EL (cell line): ENCODE measurements at regions not wholly inside any gene's neighbourhood (a gene's known extent, or its start where the extent isn't known, plus 50 kb on each side); places are given as distances from the start of the nearest gene placed in this dataset.

Source experiments
- DNase-seq: peaks from one replicate; pipeline ENCODE4 v3.0.0-alpha.2; 2016

- DNase-seq = no peak
Observed at GRCh38 chr15:70210076-70210475, 112.4 kb upstream of the TLE3 start.

GRCh38 chr15:70209499-70209898 is 111.8 kb upstream of the TLE3 start:
- no peak for DNase-seq

- no peak for DNase-seq
Observed at GRCh38 chr15:70208332-70208731, 110.6 kb upstream of the TLE3 start.

GRCh38 chr15:70206668-70207067 is 109.0 kb upstream of the TLE3 start:
- no peak for DNase-seq

- DNase-seq = no peak
Observed at GRCh38 chr15:70204652-70205051, 106.9 kb upstream of the TLE3 start.

- no peak for DNase-seq
Observed at GRCh38 chr15:70203981-70204560, 106.4 kb upstream of the TLE3 start.

GRCh38 chr15:70202756-70203155 is 105.0 kb upstream of the TLE3 start:
- DNase-seq = no peak

GRCh38 chr15:70201425-70201775 is 103.7 kb upstream of the TLE3 start:
- no peak for DNase-seq

- DNase-seq = no peak
Observed at GRCh38 chr15:70200511-70201424, 103.1 kb upstream of the TLE3 start.

GRCh38 chr15:70199540-70200410 is 102.1 kb upstream of the TLE3 start:
- DNase-seq = no peak

GRCh38 chr15:70199124-70199482 is 101.4 kb upstream of the TLE3 start:
- no peak for DNase-seq

GRCh38 chr15:70198441-70199123 is 100.9 kb upstream of the TLE3 start:
- no peak for DNase-seq

GRCh38 chr15:70197945-70198361 is 100.2 kb upstream of the TLE3 start:
- no peak for DNase-seq

GRCh38 chr15:70197318-70197944 is 99.7 kb upstream of the TLE3 start:
- DNase-seq = no peak

- DNase-seq = peak; percentile 44
Observed at GRCh38 chr15:70196372-70197316, 98.9 kb upstream of the TLE3 start.

- DNase-seq = peak; percentile 83
Observed at GRCh38 chr15:70195587-70196305, 98.0 kb upstream of the TLE3 start.

GRCh38 chr15:70195171-70195570 is 97.5 kb upstream of the TLE3 start:
- no peak for DNase-seq

GRCh38 chr15:70194266-70194665 is 96.5 kb upstream of the TLE3 start:
- DNase-seq = no peak

- DNase-seq = no peak
Observed at GRCh38 chr15:70193734-70194133, 96.0 kb upstream of the TLE3 start.

GRCh38 chr15:70192490-70192889 is 94.8 kb upstream of the TLE3 start:
- DNase-seq = no peak

GRCh38 chr15:70192041-70192440 is 94.3 kb upstream of the TLE3 start:
- DNase-seq = no peak
